Mucosa of stomach (tissue), 1 donor: ENCODE measurements at regions not wholly inside any gene's neighbourhood (a gene's known extent, or its start where the extent isn't known, plus 50 kb on each side); places are given as distances from the start of the nearest gene placed in this dataset.

ENCODE experiments used
- H3K27me3 ChIP-seq: one replicate; pipeline ENCODE4 v1.7.0; 2013; ENCODE audit warnings: mild to moderate bottlenecking, low read length; ENCODE audit not compliant: control insufficient read depth, insufficient read depth
- H3K36me3 ChIP-seq: one replicate; pipeline ENCODE4 v1.7.0; 2013; ENCODE audit warnings: low read length; ENCODE audit not compliant: control insufficient read depth, insufficient read depth
- H3K4me1 ChIP-seq: one replicate; pipeline ENCODE4 v1.7.0; 2013; ENCODE audit warnings: mild to moderate bottlenecking, low read length; ENCODE audit not compliant: control insufficient read depth, insufficient read depth
- H3K4me3 ChIP-seq: one replicate; pipeline ENCODE4 v1.7.0; 2013; ENCODE audit warnings: low read length
- H3K9ac ChIP-seq: one replicate; pipeline ENCODE4 v1.7.0; 2013; ENCODE audit warnings: mild to moderate bottlenecking, low read length, moderate library complexity
- H3K9me3 ChIP-seq: one replicate; pipeline ENCODE4 v1.7.0; 2013; ENCODE audit warnings: mild to moderate bottlenecking, low read length, moderate library complexity; ENCODE audit not compliant: control insufficient read depth
- donor health status: Pancreatic carcinoma.

- Histone ChIP-seq H3K27me3 (no peaks in the 10 kb centered on the region), H3K4me3 (no peak overlapping the region), H3K36me3 (no peaks in the 10 kb centered on the region), H3K9me3 (no peaks in the 10 kb centered on the region), H3K4me1 (no peaks in the 10 kb centered on the region), H3K9ac (no peak overlapping the region)
Measured at GRCh38 chr9:29514862-29515261, 1941.6 kb upstream of the C9orf72 start.

GRCh38 chr9:29548436-29548835, 1975.2 kb upstream of the C9orf72 start:
- H3K9me3 ChIP-seq = no peaks in the 10 kb centered on the region
- no peaks in the 10 kb centered on the region for H3K27me3 ChIP-seq
- H3K36me3 ChIP-seq = no peaks in the 10 kb centered on the region
- H3K9ac ChIP-seq = no peak overlapping the region
- no peak overlapping the region for H3K4me3 ChIP-seq
- H3K4me1 ChIP-seq = no peaks in the 10 kb centered on the region

- Histone ChIP-seq H3K9me3 (no peaks in the 10 kb centered on the region), H3K27me3 (no peaks in the 10 kb centered on the region), H3K36me3 (no peaks in the 10 kb centered on the region), H3K4me1 (no peaks in the 10 kb centered on the region), H3K9ac (no peak overlapping the region), H3K4me3 (no peak overlapping the region)
Measured at GRCh38 chr9:29555502-29555901, 1982.2 kb upstream of the C9orf72 start.

GRCh38 chr9:29556317-29556716, 1983.0 kb upstream of the C9orf72 start:
- no peaks in the 10 kb centered on the region for H3K4me1 ChIP-seq

GRCh38 chr9:29556746-29557145, 1983.5 kb upstream of the C9orf72 start:
- no peaks in the 10 kb centered on the region for H3K27me3 ChIP-seq
- H3K9ac ChIP-seq = no peak overlapping the region
- H3K9me3 ChIP-seq = no peaks in the 10 kb centered on the region
- no peak overlapping the region for H3K4me3 ChIP-seq
- no peaks in the 10 kb centered on the region for H3K4me1 ChIP-seq
- no peaks in the 10 kb centered on the region for H3K36me3 ChIP-seq

More at GRCh38 chr9:29556317-29556716, 1983.0 kb upstream of the C9orf72 start:
- no peak overlapping the region for H3K9ac ChIP-seq
- H3K4me3 ChIP-seq = no peak overlapping the region
- H3K9me3 ChIP-seq = no peaks in the 10 kb centered on the region
- no peaks in the 10 kb centered on the region for H3K36me3 ChIP-seq
- no peaks in the 10 kb centered on the region for H3K27me3 ChIP-seq

GRCh38 chr9:29564564-29564963, 1991.3 kb upstream of the C9orf72 start:
- no peaks in the 10 kb centered on the region for H3K9me3 ChIP-seq
- no peak overlapping the region for H3K9ac ChIP-seq
- no peaks in the 10 kb centered on the region for H3K27me3 ChIP-seq
- no peaks in the 10 kb centered on the region for H3K4me1 ChIP-seq
- H3K36me3 ChIP-seq = no peaks in the 10 kb centered on the region
- no peak overlapping the region for H3K4me3 ChIP-seq

- H3K4me3 ChIP-seq = no peak overlapping the region
- H3K36me3 ChIP-seq = no peaks in the 10 kb centered on the region
- no peaks in the 10 kb centered on the region for H3K27me3 ChIP-seq
- H3K9ac ChIP-seq = no peak overlapping the region
- no peaks in the 10 kb centered on the region for H3K9me3 ChIP-seq
- no peaks in the 10 kb centered on the region for H3K4me1 ChIP-seq
Measured at GRCh38 chr9:29575219-29575618, 2001.9 kb upstream of the C9orf72 start.

- Histone ChIP-seq H3K4me1 (no peaks in the 10 kb centered on the region), H3K4me3 (no peak overlapping the region), H3K9me3 (no peaks in the 10 kb centered on the region), H3K27me3 (no peaks in the 10 kb centered on the region), H3K36me3 (no peaks in the 10 kb centered on the region), H3K9ac (no peak overlapping the region)
Measured at GRCh38 chr9:29588361-29588760, 2015.1 kb upstream of the C9orf72 start.

GRCh38 chr9:29609282-29609681, 2036.0 kb upstream of the C9orf72 start:
- no peaks in the 10 kb centered on the region for H3K27me3 ChIP-seq
- H3K4me3 ChIP-seq = no peak overlapping the region
- no peaks in the 10 kb centered on the region for H3K4me1 ChIP-seq
- H3K9me3 ChIP-seq = no peaks in the 10 kb centered on the region
- H3K36me3 ChIP-seq = no peaks in the 10 kb centered on the region
- no peak overlapping the region for H3K9ac ChIP-seq

- no peak overlapping the region for H3K4me3 ChIP-seq
- no peaks in the 10 kb centered on the region for H3K4me1 ChIP-seq
- H3K36me3 ChIP-seq = no peaks in the 10 kb centered on the region
- no peak overlapping the region for H3K9ac ChIP-seq
- H3K27me3 ChIP-seq = no peaks in the 10 kb centered on the region
- H3K9me3 ChIP-seq = no peaks in the 10 kb centered on the region
Measured at GRCh38 chr9:29613773-29614172, 2040.5 kb upstream of the C9orf72 start.

- Histone ChIP-seq H3K4me3 (no peak overlapping the region), H3K9me3 (no peaks in the 10 kb centered on the region), H3K36me3 (no peaks in the 10 kb centered on the region), H3K27me3 (no peaks in the 10 kb centered on the region), H3K9ac (no peak overlapping the region), H3K4me1 (no peaks in the 10 kb centered on the region)
Measured at GRCh38 chr9:29616844-29617243, 2043.6 kb upstream of the C9orf72 start.

- Histone ChIP-seq H3K36me3 (no peaks in the 10 kb centered on the region), H3K4me3 (no peak overlapping the region), H3K9me3 (no peaks in the 10 kb centered on the region), H3K9ac (no peak overlapping the region), H3K4me1 (no peaks in the 10 kb centered on the region), H3K27me3 (no peaks in the 10 kb centered on the region)
Measured at GRCh38 chr9:29625292-29625731, 2052.0 kb upstream of the C9orf72 start.

GRCh38 chr9:29625931-29626330, 2052.7 kb upstream of the C9orf72 start:
- Histone ChIP-seq H3K27me3 (no peaks in the 10 kb centered on the region), H3K9ac (no peak overlapping the region), H3K4me3 (no peak overlapping the region), H3K4me1 (no peaks in the 10 kb centered on the region), H3K9me3 (no peaks in the 10 kb centered on the region), H3K36me3 (no peaks in the 10 kb centered on the region)
